H9 (cell line): ENCODE measurements at regions not wholly inside any gene's neighbourhood (a gene's known extent, or its start where the extent isn't known, plus 50 kb on each side); places are given as distances from the start of the nearest gene placed in this dataset.

ENCODE experiments used
- DNase-seq: peaks from one replicate; pipeline ENCODE4 v3.0.0-alpha.2; 2017
- H2AFZ ChIP-seq: one replicate; pipeline ENCODE4 v1.6.1; 2013; ENCODE audit warnings: mild to moderate bottlenecking, low read length, control low read depth, moderate library complexity
- H2AK5ac ChIP-seq: 2 replicates; pipeline ENCODE4 v1.6.1; 2013; ENCODE audit warnings: low read length, control low read depth, mixed read lengths; ENCODE audit not compliant: insufficient read length
- H2BK120ac ChIP-seq: one replicate; pipeline ENCODE4 v1.6.1; 2013; ENCODE audit warnings: low read depth, mild to moderate bottlenecking, low read length, control low read depth, inconsistent platforms; ENCODE audit not compliant: poor library complexity, severe bottlenecking
- H2BK12ac ChIP-seq: 2 replicates; pipeline ENCODE4 v1.6.1; 2013; ENCODE audit warnings: low read length, control low read depth, mixed read lengths, low read depth; ENCODE audit not compliant: insufficient read length
- H2BK15ac ChIP-seq: 2 replicates; pipeline ENCODE4 v1.6.1; 2013; ENCODE audit warnings: low read depth, low read length, control low read depth
- H2BK20ac ChIP-seq: one replicate; pipeline ENCODE4 v1.6.1; 2013; ENCODE audit warnings: low read depth, mild to moderate bottlenecking, low read length, control low read depth, inconsistent platforms; ENCODE audit not compliant: poor library complexity, severe bottlenecking
- H2BK5ac ChIP-seq: 2 replicates; pipeline ENCODE4 v1.6.1; 2013; ENCODE audit warnings: low read length, control low read depth, mixed read lengths; ENCODE audit not compliant: insufficient read length
- H3K14ac ChIP-seq: 2 replicates; pipeline ENCODE4 v1.6.1; 2013; ENCODE audit warnings: low read length, control low read depth; ENCODE audit not compliant: insufficient read depth
- H3K18ac ChIP-seq: 2 replicates; pipeline ENCODE4 v1.6.1; 2013; ENCODE audit warnings: low read depth, mild to moderate bottlenecking, mixed read lengths, low read length, control low read depth; ENCODE audit not compliant: insufficient read length
- H3K23ac ChIP-seq: 2 replicates; pipeline ENCODE4 v1.6.1; 2013; ENCODE audit warnings: low read length, control low read depth, mixed read lengths, low read depth; ENCODE audit not compliant: insufficient read length
- H3K23me2 ChIP-seq: 2 replicates; pipeline ENCODE4 v1.6.1; 2013; ENCODE audit warnings: low read depth, mild to moderate bottlenecking, mixed read lengths, low read length, control low read depth; ENCODE audit not compliant: insufficient read length, poor library complexity, severe bottlenecking
- H3K27ac ChIP-seq: 2 replicates; pipeline ENCODE4 v1.5.1; 2013; ENCODE audit warnings: low read length, control low read depth, mixed read lengths, low read depth; ENCODE audit not compliant: insufficient read length
- H3K27me3 ChIP-seq: 2 replicates; pipeline ENCODE4 v1.6.1; 2013; ENCODE audit warnings: low read length, control low read depth, inconsistent platforms; ENCODE audit not compliant: insufficient read depth
- H3K4ac ChIP-seq: 2 replicates; pipeline ENCODE4 v1.6.1; 2013; ENCODE audit warnings: low read depth, mild to moderate bottlenecking, control low read depth, inconsistent platforms, low read length, moderate library complexity
- H3K4me1 ChIP-seq: 2 replicates; pipeline ENCODE4 v1.6.1; 2013; ENCODE audit warnings: low read length, control low read depth, inconsistent platforms; ENCODE audit not compliant: insufficient read depth
- H3K4me2 ChIP-seq: 2 replicates; pipeline ENCODE4 v1.6.1; 2013; ENCODE audit warnings: low read length, control low read depth, mixed read lengths; ENCODE audit not compliant: insufficient read length, insufficient read depth
- H3K56ac ChIP-seq: 2 replicates; pipeline ENCODE4 v1.6.1; 2013; ENCODE audit warnings: low read depth, mild to moderate bottlenecking, mixed read lengths, low read length, control low read depth; ENCODE audit not compliant: insufficient read length
- H3K79me1 ChIP-seq: 2 replicates; pipeline ENCODE4 v1.6.1; 2013; ENCODE audit warnings: low read depth, mild to moderate bottlenecking, moderate library complexity, low read length, control low read depth, inconsistent platforms; ENCODE audit not compliant: insufficient read depth, poor library complexity, severe bottlenecking
- H3K79me2 ChIP-seq: 2 replicates; pipeline ENCODE4 v1.6.1; 2013; ENCODE audit warnings: low read length, control low read depth, inconsistent platforms; ENCODE audit not compliant: insufficient read depth
- H3K9ac ChIP-seq: 2 replicates; pipeline ENCODE4 v1.6.1; 2013; ENCODE audit warnings: low read length, control low read depth, mixed read lengths; ENCODE audit not compliant: insufficient read length; ENCODE audit errors: extremely low read depth
- H3K9me3 ChIP-seq: one replicate; pipeline ENCODE4 v1.6.1; 2013; ENCODE audit warnings: low read depth, low read length, inconsistent platforms; ENCODE audit not compliant: control insufficient read depth
- H3T11ph ChIP-seq: one replicate; pipeline ENCODE4 v1.6.1; 2013; ENCODE audit warnings: mild to moderate bottlenecking, low read length, control low read depth, inconsistent platforms
- H4K20me1 ChIP-seq: one replicate; pipeline ENCODE4 v1.6.1; 2013; ENCODE audit not compliant: control insufficient read depth, insufficient read length, insufficient read depth
- H4K5ac ChIP-seq: 2 replicates; pipeline ENCODE4 v1.6.1; 2013; ENCODE audit warnings: low read depth, mild to moderate bottlenecking, mixed read lengths, low read length, control low read depth; ENCODE audit not compliant: insufficient read length
- H4K8ac ChIP-seq: replicated peaks from 2 replicates; pipeline ENCODE4 v1.6.1; 2013; ENCODE audit warnings: low read length, control low read depth, mixed read lengths, low read depth; ENCODE audit not compliant: insufficient read length
- H4K91ac ChIP-seq: 2 replicates; pipeline ENCODE4 v1.6.1; 2013; ENCODE audit warnings: low read depth, mild to moderate bottlenecking, moderate library complexity, mixed read lengths, low read length, control low read depth; ENCODE audit not compliant: insufficient read length
- H3K27ac Mint-ChIP-seq, 3 experiments: 2 replicates in 2 of 3; 3 replicates in 1 of 3; pipeline ENCODE4 v1.8.0; 2020 to 2021; ENCODE audit warnings: mixed read lengths in 3 of 3, mild to moderate bottlenecking in 1 of 3, moderate library complexity in 1 of 3
- H3K27me3 Mint-ChIP-seq: 2 replicates; pipeline ENCODE4 v1.8.0; 2021; ENCODE audit warnings: low read depth, mild to moderate bottlenecking, moderate library complexity, mixed read lengths
- H3K36me3 Mint-ChIP-seq, 3 experiments: 2 replicates in 2 of 3; 3 replicates in 1 of 3; pipeline ENCODE4 v1.8.0; 2020 to 2021; ENCODE audit warnings: low read depth in 3 of 3, mixed read lengths in 3 of 3; ENCODE audit not compliant: insufficient read depth in 1 of 3
- H3K4me1 Mint-ChIP-seq, 2 experiments: 2 replicates each; pipeline ENCODE4 v1.8.0; 2020; ENCODE audit warnings: mixed read lengths in 2 of 2
- H3K4me3 Mint-ChIP-seq, 2 experiments: 2 replicates in 1 of 2; 3 replicates in 1 of 2; pipeline ENCODE4 v1.8.0; 2020 to 2021; ENCODE audit warnings: mild to moderate bottlenecking in 2 of 2, mixed read lengths in 2 of 2, moderate library complexity in 1 of 2
- H3K9me3 Mint-ChIP-seq, 2 experiments: 2 replicates in 1 of 2; 3 replicates in 1 of 2; pipeline ENCODE4 v1.8.0; 2020; ENCODE audit warnings: mild to moderate bottlenecking in 2 of 2, mixed read lengths in 2 of 2, moderate library complexity in 1 of 2
- CTCF ChIP-seq: fragments of 200-600 bp; sonication (generic); conservative IDR thresholded peaks from 3 replicates; pipeline ENCODE4 v1.8.0; 2021; ENCODE audit warnings: antibody characterized with exemption, mild to moderate bottlenecking
- WGBS: extraction: QIAGEN DNeasy Blood & Tissue Kit; methylation state at CpG from one replicate; pipeline ENCODE4 v1.1.7; 2013; ENCODE audit warnings: missing lambda C conversion rate, low lambda C conversion rate, mixed read lengths; ENCODE audit not compliant: insufficient read length; ENCODE audit errors: extremely low coverage; 5-methylcytosine and 5-hydroxymethylcytosine counted together

GRCh38 chr2:23286758-23287704, 97.9 kb upstream of the KLHL29 start:
- H3K9me3 Mint-ChIP-seq = peaks cover 0 to 2% of the 10 kb centered on the region in 2 experiments; a peak in 3 of 5 replicates
- no peaks in the 10 kb centered on the region; a peak in 1 of 7 replicates for H3K36me3 Mint-ChIP-seq
- H2AFZ ChIP-seq = no peak overlapping the region
- H3K27ac ChIP-seq = no peak overlapping the region
- no peak overlapping the region for H3K4ac ChIP-seq
- H3K4me2 ChIP-seq = no peak overlapping the region
- no peak overlapping the region for H2AK5ac ChIP-seq
- no peak for DNase-seq
- no peak overlapping the region for H3K14ac ChIP-seq
- no peak overlapping the region for H4K5ac ChIP-seq
- H3K56ac ChIP-seq = no peak overlapping the region
- peaks cover 26% of the 10 kb centered on the region in 2 experiments for H3K4me1 Mint-ChIP-seq
- no peak overlapping the region for H3K9ac ChIP-seq
- no peak overlapping the region for H2BK20ac ChIP-seq
- H2BK120ac ChIP-seq = no peak overlapping the region
- H3K27me3 ChIP-seq = no peaks in the 10 kb centered on the region
- H3K79me2 ChIP-seq = no peaks in the 10 kb centered on the region
- no peak overlapping the region for H2BK12ac ChIP-seq
- peak overlapping the region in 1 of 3 experiments; percentile 65; a peak in 2 of 7 replicates for H3K27ac Mint-ChIP-seq
- no peak overlapping the region for H3K23ac ChIP-seq
- WGBS = no CpG with 5 or more reads among the region's 6 CpGs
- no peak overlapping the region for H4K91ac ChIP-seq
- no peak overlapping the region for H4K8ac ChIP-seq
- H3K79me1 ChIP-seq = no peaks in the 10 kb centered on the region
- H3K23me2 ChIP-seq = no peaks in the 10 kb centered on the region
- H3K27me3 Mint-ChIP-seq = no peaks in the 10 kb centered on the region; the same call in 1 of the 2 replicates
- H3K9me3 ChIP-seq = no peaks in the 10 kb centered on the region
- TF ChIP-seq CTCF = no peak
- H3T11ph ChIP-seq = no peak overlapping the region
- H3K4me3 Mint-ChIP-seq = no peak overlapping the region
- H4K20me1 ChIP-seq = no peaks in the 10 kb centered on the region
- peaks cover 10% of the 10 kb centered on the region for H3K4me1 ChIP-seq
- H3K18ac ChIP-seq = peak overlapping the region; percentile 17
- no peak overlapping the region for H2BK15ac ChIP-seq
- H2BK5ac ChIP-seq = no peak overlapping the region
